ENCODE measurements at regions not wholly inside any gene's neighbourhood (a gene's known extent, or its start where the extent isn't known, plus 50 kb on each side); places are given as distances from the start of the nearest gene placed in this dataset.

DNA sequence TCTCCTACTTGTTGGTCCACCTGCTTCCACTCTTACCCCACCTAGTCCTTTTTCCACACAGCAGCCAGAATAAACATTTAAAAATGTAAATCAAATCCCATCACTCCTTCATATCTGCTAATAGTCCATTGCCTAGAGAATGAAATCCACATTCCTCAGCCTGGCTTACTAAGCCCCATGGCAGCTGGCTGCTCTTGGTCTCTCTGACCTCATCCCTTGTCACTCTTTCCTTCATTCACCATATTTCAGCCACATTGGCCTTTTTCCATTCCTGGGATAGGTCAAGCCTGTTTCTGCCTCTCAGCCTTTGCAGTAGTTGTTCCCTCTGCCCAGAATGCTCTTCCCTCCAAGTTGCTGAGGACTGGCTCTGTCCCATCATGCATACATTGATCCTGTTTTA is 512.8 kb downstream of the INSC start:
- TF ChIP-seq CTCF (IDR thresholded peaks at IDR 0.05; ENCODE audit: poor library complexity) (no peak), EZH2 (IDR thresholded peaks at IDR 0.05; ENCODE audit: borderline replicate concordance) (no peak), EZH2phosphoT487 (IDR thresholded peaks at IDR 0.05; ENCODE audit: low read depth, severe bottlenecking, unreplicated experiment) (no peak)
